GM21529 (cell line): ENCODE measurements at regions not wholly inside any gene's neighbourhood (a gene's known extent, or its start where the extent isn't known, plus 50 kb on each side); places are given as distances from the start of the nearest gene placed in this dataset.
"Not testable (repeated sequence)": the region's sequence is repeated elsewhere in the genome, so short reads cannot be mapped to it uniquely, and the experiment has no call there.

Source experiments
- ATAC-seq: cut with Tn5 transposase; IDR thresholded peaks from one replicate; pipeline ENCODE4 v1.9.1; 2021; ENCODE audit not compliant: unreplicated experiment

GRCh38 chr7:127530148-127530547 lies 55.2 kb downstream of the GCC1 start:
- ATAC-seq, result no peak

- no peak for ATAC-seq
Observed at GRCh38 chr7:127527561-127527960, 57.8 kb downstream of the GCC1 start.

GRCh38 chr7:127525866-127526480 lies 59.4 kb downstream of the GCC1 start:
- no peak for ATAC-seq

- no peak for ATAC-seq
Observed at GRCh38 chr7:127516320-127516719, 69.1 kb downstream of the GCC1 start.

GRCh38 chr7:127514499-127514898 lies 70.9 kb downstream of the GCC1 start:
- peak; percentile 55 for ATAC-seq

GRCh38 chr7:127513311-127513710 lies 72.1 kb downstream of the GCC1 start:
- ATAC-seq, result no peak

- no peak for ATAC-seq
Observed at GRCh38 chr7:127512663-127513062, 72.7 kb downstream of the GCC1 start.

GRCh38 chr7:127504715-127505114 lies 80.7 kb downstream of the GCC1 start:
- ATAC-seq, result no peak

- ATAC-seq, result no peak
Observed at GRCh38 chr7:127501817-127502216, 83.6 kb downstream of the GCC1 start.

- no peak for ATAC-seq
Observed at GRCh38 chr7:127487381-127487780, 94.9 kb upstream of the ZNF800 start.

- ATAC-seq, result peak; percentile 59
Observed at GRCh38 chr7:127486654-127487053, 94.1 kb upstream of the ZNF800 start.

- ATAC-seq, result no peak
Observed at GRCh38 chr7:127485482-127485881, 93.0 kb upstream of the ZNF800 start.

GRCh38 chr7:127484954-127485353 lies 92.4 kb upstream of the ZNF800 start:
- no peak for ATAC-seq

GRCh38 chr7:127478461-127478860 lies 86.0 kb upstream of the ZNF800 start:
- no peak for ATAC-seq

- ATAC-seq, result no peak
Observed at GRCh38 chr7:127478024-127478355, 85.5 kb upstream of the ZNF800 start.

GRCh38 chr7:127477295-127478023 lies 85.0 kb upstream of the ZNF800 start:
- no peak for ATAC-seq

- no peak for ATAC-seq
Observed at GRCh38 chr7:127476618-127477017, 84.1 kb upstream of the ZNF800 start.

GRCh38 chr7:127474457-127474856 lies 81.9 kb upstream of the ZNF800 start:
- ATAC-seq, result no peak

GRCh38 chr7:127473409-127473808 lies 80.9 kb upstream of the ZNF800 start:
- ATAC-seq, result no peak

- ATAC-seq, result no peak
Observed at GRCh38 chr7:127460077-127460476, 67.6 kb upstream of the ZNF800 start.

- not testable (repeated sequence) for ATAC-seq
Observed at GRCh38 chr7:127451258-127451657, 58.8 kb upstream of the ZNF800 start.

GRCh38 chr7:127448566-127448965 lies 56.1 kb upstream of the ZNF800 start:
- no peak for ATAC-seq
